Natural killer cell (primary cell): ENCODE measurements at regions not wholly inside any gene's neighbourhood (a gene's known extent, or its start where the extent isn't known, plus 50 kb on each side); places are given as distances from the start of the nearest gene placed in this dataset.
"Not testable (repeated sequence)": the region's sequence is repeated elsewhere in the genome, so short reads cannot be mapped to it uniquely, and the experiment has no call there.

Experiments used
- ATAC-seq, 3 donors: fragments of 150-1000 bp in 2 of 3; fragments of 200-7000 bp in 1 of 3; cut with Tn5 transposase; 1 replicate in 1 of 3; 2 replicates in 2 of 3; pipeline ENCODE4 v1.10.0; 2021; ENCODE audit warnings: mild to moderate bottlenecking in 2 of 3, moderate library complexity in 2 of 3
- DNase-seq, 2 donors: peaks; one replicate each; pipeline versions ENCODE4 v3.0.0 to v3.0.0-alpha.2; 2013 to 2021; ENCODE audit warnings: mixed read lengths in 1 of 2
- H3K27ac ChIP-seq: one replicate; pipeline ENCODE4 v1.5.1; 2013; ENCODE audit warnings: mild to moderate bottlenecking, low read length
- H3K27me3 ChIP-seq: one replicate; pipeline ENCODE4 v1.6.1; 2013; ENCODE audit warnings: low read length; ENCODE audit not compliant: control insufficient read depth, insufficient read depth
- H3K36me3 ChIP-seq: one replicate; pipeline ENCODE4 v1.6.1; 2013; ENCODE audit warnings: low read length; ENCODE audit not compliant: control insufficient read depth, insufficient read depth
- H3K4me1 ChIP-seq: one replicate; pipeline ENCODE4 v1.6.1; 2013; ENCODE audit warnings: low read length; ENCODE audit not compliant: control insufficient read depth, insufficient read depth
- H3K4me3 ChIP-seq: one replicate; pipeline ENCODE4 v1.5.1; 2013; ENCODE audit warnings: low read length
- H3K9me3 ChIP-seq: one replicate; pipeline ENCODE4 v1.6.1; 2013; ENCODE audit warnings: low read length; ENCODE audit not compliant: control insufficient read depth, insufficient read depth
- H3K27ac Mint-ChIP-seq, 2 donors: one replicate each; pipeline ENCODE4 v1.8.0; 2022; ENCODE audit warnings: mild to moderate bottlenecking in 2 of 2, mixed read lengths in 2 of 2, moderate library complexity in 1 of 2
- H3K27me3 Mint-ChIP-seq, 2 donors: one replicate each; pipeline ENCODE4 v1.8.0; 2022; ENCODE audit warnings: low read depth in 2 of 2, mixed read lengths in 2 of 2
- H3K36me3 Mint-ChIP-seq: one replicate; pipeline ENCODE4 v1.8.0; 2022; ENCODE audit warnings: mixed read lengths
- H3K4me1 Mint-ChIP-seq, 2 donors: one replicate each; pipeline ENCODE4 v1.8.0; 2022; ENCODE audit warnings: mixed read lengths in 2 of 2
- H3K4me3 Mint-ChIP-seq: one replicate; pipeline ENCODE4 v1.8.0; 2022; ENCODE audit warnings: mild to moderate bottlenecking, moderate library complexity, mixed read lengths
- H3K9me3 Mint-ChIP-seq, 2 donors: one replicate each; pipeline ENCODE4 v1.8.0; 2022; ENCODE audit warnings: mixed read lengths in 2 of 2
- WGBS: methylation state at CpG from one replicate; pipeline ENCODE4 v1.1.7; 2013; ENCODE audit warnings: missing lambda C conversion rate; ENCODE audit not compliant: insufficient coverage; 5-methylcytosine and 5-hydroxymethylcytosine counted together
- intact Hi-C: fragments of 100-400 bp; cut with micrococcal nuclease; formaldehyde crosslinking; loops from one replicate; pipeline ENCODE4 v1.14.2; 2022
- TF ChIP-seq, protein P1 (sequence below): fragments of 200-600 bp; IDR thresholded peaks from one replicate; pipeline ENCODE4 v1.8.0; 2022; ENCODE audit warnings: antibody characterized with exemption

GRCh38 chr1:79902418-79902817 lies 895.9 kb upstream of the ADGRL4 start:
- Mint-ChIP-seq H3K27ac (no peak overlapping the region), H3K9me3 (peaks cover 19 to 29% of the 10 kb centered on the region in 2 donors), H3K27me3 (no peaks in the 10 kb centered on the region), H3K36me3 (no peaks in the 10 kb centered on the region), H3K4me1 (no peaks in the 10 kb centered on the region), H3K4me3 (no peak overlapping the region)
- 92% methylated on average over 3 of the region's 4 CpGs for WGBS
- Histone ChIP-seq H3K27ac (no peak overlapping the region), H3K27me3 (no peaks in the 10 kb centered on the region), H3K36me3 (no peaks in the 10 kb centered on the region), H3K9me3 (no peaks in the 10 kb centered on the region), H3K4me3 (no peak overlapping the region), H3K4me1 (no peaks in the 10 kb centered on the region)
- DNase-seq (no peak), ATAC-seq (no peak)
- TF ChIP-seq, protein P1, sequence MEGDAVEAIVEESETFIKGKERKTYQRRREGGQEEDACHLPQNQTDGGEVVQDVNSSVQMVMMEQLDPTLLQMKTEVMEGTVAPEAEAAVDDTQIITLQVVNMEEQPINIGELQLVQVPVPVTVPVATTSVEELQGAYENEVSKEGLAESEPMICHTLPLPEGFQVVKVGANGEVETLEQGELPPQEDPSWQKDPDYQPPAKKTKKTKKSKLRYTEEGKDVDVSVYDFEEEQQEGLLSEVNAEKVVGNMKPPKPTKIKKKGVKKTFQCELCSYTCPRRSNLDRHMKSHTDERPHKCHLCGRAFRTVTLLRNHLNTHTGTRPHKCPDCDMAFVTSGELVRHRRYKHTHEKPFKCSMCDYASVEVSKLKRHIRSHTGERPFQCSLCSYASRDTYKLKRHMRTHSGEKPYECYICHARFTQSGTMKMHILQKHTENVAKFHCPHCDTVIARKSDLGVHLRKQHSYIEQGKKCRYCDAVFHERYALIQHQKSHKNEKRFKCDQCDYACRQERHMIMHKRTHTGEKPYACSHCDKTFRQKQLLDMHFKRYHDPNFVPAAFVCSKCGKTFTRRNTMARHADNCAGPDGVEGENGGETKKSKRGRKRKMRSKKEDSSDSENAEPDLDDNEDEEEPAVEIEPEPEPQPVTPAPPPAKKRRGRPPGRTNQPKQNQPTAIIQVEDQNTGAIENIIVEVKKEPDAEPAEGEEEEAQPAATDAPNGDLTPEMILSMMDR, result no peak
- intact Hi-C loops, result no loop called here

- Mint-ChIP-seq H3K4me1 (no peaks in the 10 kb centered on the region), H3K27ac (no peak overlapping the region), H3K9me3 (peaks cover 15 to 29% of the 10 kb centered on the region in 2 donors), H3K27me3 (no peaks in the 10 kb centered on the region), H3K4me3 (no peak overlapping the region), H3K36me3 (no peaks in the 10 kb centered on the region)
- Histone ChIP-seq H3K4me3 (no peak overlapping the region), H3K27me3 (no peaks in the 10 kb centered on the region), H3K36me3 (no peaks in the 10 kb centered on the region), H3K9me3 (no peaks in the 10 kb centered on the region), H3K27ac (no peak overlapping the region), H3K4me1 (no peaks in the 10 kb centered on the region)
- ATAC-seq (no peak), DNase-seq (no peak)
- intact Hi-C loops, result no loop called here
- TF ChIP-seq, protein P1, result no peak
- 87% methylated on average over 4 of the region's 4 CpGs for WGBS
These were observed 893.4 kb upstream of the ADGRL4 start for GRCh38 chr1:79899914-79900313.

DNA sequence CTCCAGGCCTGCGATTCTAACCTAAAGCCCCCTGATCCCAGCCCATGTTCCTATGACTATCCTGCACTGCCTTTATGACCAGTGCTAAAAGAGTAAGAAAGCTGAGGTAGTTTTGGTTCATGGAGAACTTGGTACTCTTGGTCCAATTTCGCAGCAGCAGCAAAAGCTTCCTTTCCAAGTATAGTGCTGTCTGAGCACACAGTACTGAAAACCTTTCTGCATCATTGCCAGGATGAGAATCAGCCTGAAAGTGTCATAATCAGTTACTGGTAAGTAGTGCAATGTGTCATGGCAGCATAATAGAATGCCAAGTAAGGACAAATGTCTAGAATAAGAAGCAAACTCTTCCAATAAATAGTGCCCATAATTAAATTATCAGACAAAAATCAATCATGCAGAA lies 889.6 kb upstream of the ADGRL4 start:
- Mint-ChIP-seq H3K27me3 (no peaks in the 10 kb centered on the region), H3K4me1 (no peaks in the 10 kb centered on the region), H3K4me3 (no peak overlapping the region), H3K27ac (no peak overlapping the region), H3K9me3 (peaks cover 16 to 38% of the 10 kb centered on the region in 2 donors), H3K36me3 (no peaks in the 10 kb centered on the region)
- intact Hi-C loops, result no loop called here
- DNase-seq, result no peak
- no peaks in the 10 kb centered on the region for H3K36me3 ChIP-seq
- no peak for ATAC-seq
- no peak overlapping the region for H3K4me3 ChIP-seq
- no peaks in the 10 kb centered on the region for H3K4me1 ChIP-seq
- H3K27me3 ChIP-seq, result no peaks in the 10 kb centered on the region
- 89% methylated on average over 2 of the region's 2 CpGs for WGBS
- no peaks in the 10 kb centered on the region for H3K9me3 ChIP-seq
- TF ChIP-seq, protein P1, result no peak
- H3K27ac ChIP-seq, result no peak overlapping the region

DNA sequence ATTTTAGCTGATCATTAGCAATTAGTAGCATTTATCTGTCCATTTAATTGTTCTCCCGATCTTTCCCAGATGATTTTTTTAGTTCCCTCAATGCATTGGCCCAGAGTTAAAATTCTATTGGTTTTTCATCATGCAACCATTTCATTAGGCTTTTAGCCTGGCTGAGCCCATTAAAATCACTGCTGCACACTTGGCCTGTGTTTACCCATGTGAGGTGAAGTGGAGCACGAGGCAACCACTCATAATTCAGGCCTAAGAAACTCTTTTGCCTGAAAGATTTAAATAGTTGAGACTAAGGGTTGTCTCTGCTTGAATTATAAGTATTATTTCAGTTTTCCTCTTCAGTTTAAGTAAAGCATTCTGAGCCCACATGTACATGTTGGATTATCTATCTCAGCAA lies 889.0 kb upstream of the ADGRL4 start:
- intact Hi-C loops, result no loop called here
- Mint-ChIP-seq H3K4me1 (no peaks in the 10 kb centered on the region), H3K9me3 (peaks cover 16 to 43% of the 10 kb centered on the region in 2 donors), H3K27me3 (no peaks in the 10 kb centered on the region), H3K27ac (no peak overlapping the region), H3K36me3 (no peaks in the 10 kb centered on the region), H3K4me3 (no peak overlapping the region)
- H3K9me3 ChIP-seq, result no peaks in the 10 kb centered on the region
- WGBS, result 76% methylated on average over 2 of the region's 2 CpGs
- no peak for ATAC-seq
- H3K4me3 ChIP-seq, result no peak overlapping the region
- no peaks in the 10 kb centered on the region for H3K36me3 ChIP-seq
- DNase-seq, result no peak
- H3K4me1 ChIP-seq, result no peaks in the 10 kb centered on the region
- TF ChIP-seq, protein P1, result no peak
- no peak overlapping the region for H3K27ac ChIP-seq
- no peaks in the 10 kb centered on the region for H3K27me3 ChIP-seq

GRCh38 chr1:79894129-79894528 lies 887.6 kb upstream of the ADGRL4 start:
- H3K36me3 Mint-ChIP-seq, H3K27me3 Mint-ChIP-seq, H3K4me1 ChIP-seq, H3K4me3 ChIP-seq, H3K27ac ChIP-seq, H3K4me3 Mint-ChIP-seq, ATAC-seq, H3K4me1 Mint-ChIP-seq, H3K27ac Mint-ChIP-seq, H3K27me3 ChIP-seq, H3K9me3 ChIP-seq, H3K36me3 ChIP-seq, DNase-seq, intact Hi-C loops: not testable (repeated sequence)
- H3K9me3 Mint-ChIP-seq, result peaks cover 7 to 33% of the 10 kb centered on the region in 2 donors
- WGBS, result 60% methylated on average over 6 of the region's 6 CpGs
